ENCODE measurements at regions not wholly inside any gene's neighbourhood (a gene's known extent, or its start where the extent isn't known, plus 50 kb on each side); places are given as distances from the start of the nearest gene placed in this dataset.
"Not testable (repeated sequence)": the region's sequence is repeated elsewhere in the genome, so short reads cannot be mapped to it uniquely, and the experiment has no call there.

- DNase-seq (ENCODE audit: low spot score), result peak; percentile 66
- ATAC-seq, result not testable (repeated sequence)
These were observed 385.1 kb downstream of the SPATA31A6 start for GRCh38 chr9:42568530-42568929.

- DNase-seq (ENCODE audit: low spot score), result peak; percentile 36
- ATAC-seq, result not testable (repeated sequence)
These were observed 385.6 kb downstream of the SPATA31A6 start for GRCh38 chr9:42568942-42569556.

GRCh38 chr9:42577851-42578250 is 394.4 kb downstream of the SPATA31A6 start:
- not testable (repeated sequence) for ATAC-seq; DNase-seq (ENCODE audit: low spot score)
